OCI-LY3 (cell line): ENCODE measurements at regions not wholly inside any gene's neighbourhood (a gene's known extent, or its start where the extent isn't known, plus 50 kb on each side); places are given as distances from the start of the nearest gene placed in this dataset.

Experiments used
- H2AFZ ChIP-seq: fragments of 200-600, 300-600 bp; shearing (Covaris generic); 2 replicates; pipeline ENCODE4 v1.6.0; 2014; ENCODE audit warnings: antibody characterized with exemption, low read depth, low read length
- H3K27ac ChIP-seq: fragments of 200-600, 300-600 bp; sonication (generic); 2 replicates; pipeline ENCODE4 v1.5.1; 2014; ENCODE audit warnings: mild to moderate bottlenecking, low read length, moderate library complexity, mixed read lengths
- H3K27me3 ChIP-seq: fragments of 200-600, 300-600 bp; sonication (generic); 2 replicates; pipeline ENCODE4 v1.6.1; 2014; ENCODE audit warnings: low read depth, low read length, mixed read lengths
- H3K36me3 ChIP-seq: fragments of 200-600, 300-600 bp; sonication (generic); replicated peaks from 2 replicates; pipeline ENCODE3; 2014; ENCODE audit warnings: low read depth, low read length, mixed read lengths
- H3K4me1 ChIP-seq: fragments of 300-600, 200-600 bp; sonication (generic); 2 replicates; pipeline ENCODE4 v1.6.1; 2014; ENCODE audit warnings: low read length, mixed read lengths
- H3K4me2 ChIP-seq: fragments of 200-600, 300-600 bp; sonication (generic); 2 replicates; pipeline ENCODE4 v1.6.1; 2014; ENCODE audit warnings: low read length, mixed read lengths
- H3K4me3 ChIP-seq: fragments of 300-600, 200-600 bp; sonication (generic); 2 replicates; pipeline ENCODE4 v1.5.1; 2014; ENCODE audit warnings: antibody characterized with exemption, mild to moderate bottlenecking, low read length, moderate library complexity
- H3K79me2 ChIP-seq: fragments of 300-600, 200-600 bp; shearing (Covaris generic); 2 replicates; pipeline ENCODE4 v1.6.1; 2014; ENCODE audit warnings: mild to moderate bottlenecking, low read length, mixed read lengths
- H3K9ac ChIP-seq: fragments of 300-600, 200-600 bp; shearing (Covaris generic); 2 replicates; pipeline ENCODE4 v1.6.0; 2014; ENCODE audit warnings: mild to moderate bottlenecking, low read length, moderate library complexity
- H3K9me3 ChIP-seq: fragments of 200-600, 300-600 bp; shearing (Covaris generic); 2 replicates; pipeline ENCODE4 v1.6.1; 2014; ENCODE audit warnings: low read length, mixed read lengths; ENCODE audit not compliant: insufficient read depth
- H4K20me1 ChIP-seq: fragments of 200-600, 300-600 bp; sonication (generic); 2 replicates; pipeline ENCODE4 v1.6.1; 2016; ENCODE audit warnings: low read length, mixed read lengths; ENCODE audit not compliant: insufficient read depth
- EZH2phosphoT487 ChIP-seq: fragments of 200-600 bp; shearing (Covaris generic); IDR thresholded peaks from 2 replicates; pipeline ENCODE4 v1.6.1; 2018; ENCODE audit warnings: antibody characterized with exemption, mixed run types, low read depth
- TF ChIP-seq, protein P1 (sequence below): fragments of 200-600, 300-600 bp; sonication (generic); IDR thresholded peaks from 2 replicates; pipeline ENCODE4 v1.5.1; 2014; ENCODE audit warnings: antibody characterized with exemption, low read length, low read depth

DNA sequence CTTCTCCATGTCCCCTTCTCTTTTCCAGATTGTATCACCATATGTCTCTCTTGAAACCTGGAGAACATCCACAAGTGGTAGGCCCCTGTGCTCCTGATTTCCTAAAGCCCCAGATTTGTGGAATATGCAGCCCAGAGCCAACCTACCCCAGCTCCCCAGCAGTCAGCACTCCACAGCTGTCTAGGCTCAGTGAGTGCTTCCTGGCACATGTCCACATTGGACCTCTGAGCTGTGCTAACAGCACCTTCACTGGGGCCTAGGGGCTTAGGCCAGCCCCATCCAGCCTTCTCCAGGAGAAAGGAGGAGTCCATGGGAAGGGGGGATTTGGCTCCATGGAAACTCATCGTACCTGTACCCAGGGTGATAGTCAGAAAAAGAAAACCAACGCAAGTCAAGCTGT, 192.7 kb downstream of the FGFR2 start:
- Histone ChIP-seq H3K79me2 (no peaks in the 10 kb centered on the region), H3K9ac (no peak overlapping the region), H3K4me1 (0 out of 2 replicates have a peak, but pooled peaks cover 3% of the 10 kb centered on the region), H3K4me2 (no peak overlapping the region), H2AFZ (no peak overlapping the region), H3K4me3 (no peak overlapping the region), H3K36me3 (no peaks in the 10 kb centered on the region), H3K27ac (no peak overlapping the region), H4K20me1 (no peaks in the 10 kb centered on the region), H3K27me3 (no peaks in the 10 kb centered on the region), H3K9me3 (no peaks in the 10 kb centered on the region)
- TF ChIP-seq, protein P1, sequence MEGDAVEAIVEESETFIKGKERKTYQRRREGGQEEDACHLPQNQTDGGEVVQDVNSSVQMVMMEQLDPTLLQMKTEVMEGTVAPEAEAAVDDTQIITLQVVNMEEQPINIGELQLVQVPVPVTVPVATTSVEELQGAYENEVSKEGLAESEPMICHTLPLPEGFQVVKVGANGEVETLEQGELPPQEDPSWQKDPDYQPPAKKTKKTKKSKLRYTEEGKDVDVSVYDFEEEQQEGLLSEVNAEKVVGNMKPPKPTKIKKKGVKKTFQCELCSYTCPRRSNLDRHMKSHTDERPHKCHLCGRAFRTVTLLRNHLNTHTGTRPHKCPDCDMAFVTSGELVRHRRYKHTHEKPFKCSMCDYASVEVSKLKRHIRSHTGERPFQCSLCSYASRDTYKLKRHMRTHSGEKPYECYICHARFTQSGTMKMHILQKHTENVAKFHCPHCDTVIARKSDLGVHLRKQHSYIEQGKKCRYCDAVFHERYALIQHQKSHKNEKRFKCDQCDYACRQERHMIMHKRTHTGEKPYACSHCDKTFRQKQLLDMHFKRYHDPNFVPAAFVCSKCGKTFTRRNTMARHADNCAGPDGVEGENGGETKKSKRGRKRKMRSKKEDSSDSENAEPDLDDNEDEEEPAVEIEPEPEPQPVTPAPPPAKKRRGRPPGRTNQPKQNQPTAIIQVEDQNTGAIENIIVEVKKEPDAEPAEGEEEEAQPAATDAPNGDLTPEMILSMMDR = no peak
- TF ChIP-seq EZH2phosphoT487 = no peak

DNA sequence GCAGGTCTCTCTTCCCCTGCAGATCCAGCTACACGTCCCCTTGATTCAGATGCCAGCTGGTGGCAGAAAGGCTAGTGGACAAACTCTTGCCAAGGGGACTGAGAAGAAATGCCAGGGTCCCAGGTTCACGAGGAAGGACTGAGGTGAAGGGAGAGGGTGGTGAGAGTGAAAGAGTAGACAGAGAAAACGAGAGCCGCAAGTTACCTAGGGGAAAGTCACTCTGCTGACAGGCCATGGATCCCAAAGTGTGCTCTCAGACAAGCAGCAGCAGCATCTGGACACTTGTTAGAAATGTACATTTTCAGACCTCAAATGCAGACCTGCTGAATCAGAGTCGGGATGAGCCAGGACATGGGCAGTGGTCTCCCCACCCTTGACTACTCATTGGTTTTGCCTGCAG, 192.3 kb downstream of the FGFR2 start:
- Histone ChIP-seq H3K9ac (no peak overlapping the region), H4K20me1 (no peaks in the 10 kb centered on the region), H3K27ac (no peak overlapping the region), H3K36me3 (no peaks in the 10 kb centered on the region), H3K4me3 (no peak overlapping the region), H3K27me3 (no peaks in the 10 kb centered on the region), H3K4me1 (0 out of 2 replicates have a peak, but pooled peaks cover 3% of the 10 kb centered on the region), H3K4me2 (no peak overlapping the region), H3K9me3 (no peaks in the 10 kb centered on the region), H3K79me2 (no peaks in the 10 kb centered on the region), H2AFZ (no peak overlapping the region)
- TF ChIP-seq, protein P1 = no peak
- no peak for TF ChIP-seq EZH2phosphoT487

DNA sequence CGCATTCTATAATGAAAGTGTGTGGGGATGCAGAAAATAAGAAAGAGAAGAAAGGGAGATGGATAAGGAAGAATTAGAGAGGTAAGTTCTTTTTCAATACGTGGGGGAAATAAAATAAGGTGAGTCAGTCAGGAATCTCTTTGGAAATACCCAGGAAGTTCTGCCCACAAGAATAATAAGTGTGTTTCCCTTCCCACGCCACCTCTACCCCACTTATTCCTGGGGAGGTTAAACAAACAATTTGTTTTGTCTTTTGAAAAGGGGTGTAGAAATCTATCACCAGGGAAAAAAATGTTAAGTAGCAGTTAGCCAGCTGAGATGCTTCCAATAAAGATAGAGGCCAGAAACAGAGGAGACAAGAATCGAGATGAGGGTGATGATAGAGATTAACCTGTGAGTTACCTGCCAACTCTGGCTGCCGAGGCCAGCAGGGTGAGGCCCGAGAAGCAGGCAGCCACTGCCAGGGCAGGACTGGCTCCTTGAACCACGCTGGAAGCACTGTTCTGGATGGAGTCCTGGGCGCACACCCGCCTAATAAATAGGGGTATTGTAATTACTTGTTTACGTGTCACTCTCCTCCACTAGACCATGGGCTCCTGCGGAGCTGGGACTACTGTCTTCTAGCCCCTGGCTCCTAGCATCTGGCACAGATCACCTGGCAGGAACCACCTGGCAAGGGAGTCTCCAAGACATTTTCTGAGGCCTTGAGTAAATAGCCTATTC, 191.3 kb downstream of the FGFR2 start:
- Histone ChIP-seq H3K9ac (no peak overlapping the region), H3K4me3 (no peak overlapping the region), H3K4me1 (0 out of 2 replicates have a peak, but pooled peaks cover 3% of the 10 kb centered on the region), H3K9me3 (no peaks in the 10 kb centered on the region), H3K27me3 (no peaks in the 10 kb centered on the region), H4K20me1 (no peaks in the 10 kb centered on the region), H3K4me2 (no peak overlapping the region), H2AFZ (no peak overlapping the region), H3K79me2 (no peaks in the 10 kb centered on the region), H3K27ac (no peak overlapping the region), H3K36me3 (no peaks in the 10 kb centered on the region)
- TF ChIP-seq, protein P1 = no peak
- TF ChIP-seq EZH2phosphoT487 = no peak

DNA sequence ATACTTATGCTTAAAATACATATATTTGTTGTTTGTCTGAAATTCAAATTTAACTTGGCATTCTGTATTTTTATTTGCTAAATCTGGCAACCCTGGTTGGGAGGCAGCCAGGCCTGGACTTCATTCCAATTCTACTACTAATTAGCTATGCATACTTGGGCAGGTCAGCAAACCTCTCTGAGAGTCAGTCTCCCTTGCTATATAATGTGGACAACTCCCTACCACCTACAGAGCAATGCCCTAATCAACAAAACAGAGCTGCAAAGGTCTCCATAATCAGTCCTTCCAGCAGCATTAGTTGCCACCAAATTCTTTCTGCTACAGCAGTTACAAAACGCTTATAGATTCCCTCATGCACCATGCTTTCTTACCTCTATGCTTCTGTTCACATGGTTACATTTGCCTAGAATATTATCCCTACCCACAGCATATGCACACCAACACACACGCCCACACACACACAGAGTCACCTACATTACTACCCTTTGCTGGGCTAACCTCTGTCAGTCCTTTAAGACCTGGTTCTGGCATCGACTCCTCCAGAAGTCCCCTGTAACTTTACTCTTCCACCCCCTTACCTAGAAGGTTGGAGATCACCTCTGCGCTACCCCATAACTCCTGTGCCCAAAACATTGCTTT, 188.7 kb downstream of the FGFR2 start:
- H3K4me3 ChIP-seq = no peak overlapping the region
- no peaks in the 10 kb centered on the region for H3K36me3 ChIP-seq
- no peak overlapping the region for H3K27ac ChIP-seq
- no peaks in the 10 kb centered on the region for H3K79me2 ChIP-seq
- no peaks in the 10 kb centered on the region for H3K27me3 ChIP-seq
- H3K9me3 ChIP-seq = no peaks in the 10 kb centered on the region
- no peak overlapping the region for H3K4me2 ChIP-seq
- no peaks in the 10 kb centered on the region for H4K20me1 ChIP-seq
- TF ChIP-seq, protein P1 = no peak
- TF ChIP-seq EZH2phosphoT487 = no peak
- H3K4me1 ChIP-seq = 0 out of 2 replicates have a peak, but pooled peaks cover 3% of the 10 kb centered on the region
- no peak overlapping the region for H3K9ac ChIP-seq
- no peak overlapping the region for H2AFZ ChIP-seq
